ENCODE measurements at regions not wholly inside any gene's neighbourhood (a gene's known extent, or its start where the extent isn't known, plus 50 kb on each side); places are given as distances from the start of the nearest gene placed in this dataset.

- peak; percentile 78 for DNase-seq
Observed at GRCh38 chr12:115758183-115758582, 519.3 kb downstream of the MED13L start.

DNA sequence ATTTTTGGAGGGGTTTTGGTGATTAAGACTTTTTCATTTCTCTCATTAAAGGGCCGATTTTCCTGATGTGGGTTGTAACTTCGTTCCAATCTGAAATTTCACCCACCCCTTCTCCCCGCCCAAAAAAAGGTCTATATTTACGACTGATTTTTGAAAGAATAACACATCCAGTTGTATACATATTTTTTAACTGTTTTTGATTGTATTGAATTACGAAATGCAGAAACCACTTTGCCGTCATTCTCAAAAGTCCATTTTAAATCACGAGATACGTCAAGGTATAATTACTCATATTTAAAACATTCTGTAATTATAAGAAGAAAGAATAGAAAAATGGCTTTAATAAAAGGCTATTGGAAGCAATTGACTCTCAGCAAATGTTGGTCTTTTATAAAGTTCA lies 520.7 kb downstream of the MED13L start:
- DNase-seq: no peak

- peak; percentile 93 for DNase-seq
Observed at GRCh38 chr12:115756271-115756670, 521.2 kb downstream of the MED13L start.

- DNase-seq: peak; percentile 85
Observed at GRCh38 chr12:115755725-115756085, 521.8 kb downstream of the MED13L start.

DNA sequence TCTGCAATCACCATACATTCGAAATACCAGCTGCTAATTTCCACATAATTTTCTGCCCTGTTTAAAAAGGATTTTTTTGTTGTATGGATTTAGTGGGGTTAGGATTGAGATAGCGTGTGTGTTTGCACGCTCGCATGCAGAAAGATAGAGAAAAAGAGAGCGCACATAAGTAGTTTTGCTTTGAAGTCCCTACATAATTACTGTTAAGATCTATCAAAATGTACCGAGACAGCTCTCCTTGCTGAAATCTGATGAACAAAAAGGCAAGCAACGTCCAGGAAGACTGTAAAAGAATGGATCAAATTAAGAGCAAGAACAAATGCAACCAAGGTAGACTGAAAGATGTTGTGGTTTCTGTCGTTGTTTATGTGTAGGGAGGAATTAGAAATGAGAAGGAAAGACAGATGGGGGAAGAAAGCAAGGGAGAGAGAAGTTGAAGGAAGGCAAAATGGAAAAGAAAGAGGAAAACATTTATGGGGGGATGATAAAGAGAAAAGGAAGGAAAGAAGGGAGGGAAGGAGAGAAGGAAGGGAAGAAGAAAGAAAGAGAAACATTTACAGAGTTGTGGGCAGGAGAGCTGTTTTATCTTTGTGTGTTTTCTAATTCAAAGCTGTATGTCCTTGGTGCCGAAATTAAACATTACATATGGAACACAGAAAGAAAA lies 522.3 kb downstream of the MED13L start:
- DNase-seq: peak; percentile 85

- peak; percentile 91 for DNase-seq
Observed at GRCh38 chr12:115752913-115753726, 524.4 kb downstream of the MED13L start.

DNA sequence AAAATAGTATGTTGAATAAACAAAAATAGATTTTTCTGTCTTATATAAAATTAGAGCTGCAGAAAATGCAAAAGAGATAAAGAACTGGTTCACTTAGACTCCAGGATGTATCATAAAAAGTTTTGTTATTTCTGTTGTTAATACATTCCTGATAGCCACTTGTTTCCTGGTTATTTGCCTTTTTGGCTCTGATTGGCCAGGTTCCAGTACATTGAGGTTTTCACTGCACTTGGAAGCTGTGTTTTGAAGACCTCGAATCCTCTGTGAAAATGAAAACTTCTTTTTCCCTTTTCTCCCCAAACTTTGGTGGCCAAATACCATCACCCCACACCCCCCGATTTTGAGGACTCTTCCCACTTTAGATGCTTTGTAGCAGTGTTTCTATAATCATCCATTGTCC lies 525.3 kb downstream of the MED13L start:
- peak; percentile 74 for DNase-seq

GRCh38 chr12:115750340-115750739 lies 527.2 kb downstream of the MED13L start:
- DNase-seq: no peak

- no peak for DNase-seq
Observed at GRCh38 chr12:115749071-115749841, 528.2 kb downstream of the MED13L start.

DNA sequence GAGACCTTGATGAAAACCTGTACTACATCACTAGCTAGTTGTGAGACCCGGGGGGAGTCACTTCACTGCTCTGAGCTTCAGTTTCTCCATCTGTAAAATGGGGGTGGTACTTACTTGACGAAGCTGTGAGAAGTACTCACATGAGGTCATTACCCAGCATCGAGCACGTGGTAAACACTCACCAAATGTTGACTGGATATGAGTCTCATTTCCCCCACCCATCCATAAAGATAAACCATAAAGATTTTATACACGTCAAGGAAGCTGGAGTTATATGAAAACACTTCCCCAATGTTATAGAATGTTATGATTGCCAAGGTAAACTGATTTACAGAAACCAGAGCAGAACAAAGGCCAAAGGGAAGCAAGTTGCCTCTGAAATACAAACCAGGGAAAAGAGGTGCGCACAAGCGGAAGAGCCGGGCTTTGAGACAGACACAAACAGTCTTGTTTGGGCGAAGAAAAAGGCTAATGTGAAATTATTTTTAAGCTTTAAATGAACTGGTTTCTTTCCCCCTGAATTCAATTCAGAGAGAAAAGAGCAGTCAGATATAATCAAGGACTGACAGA lies 536.8 kb downstream of the MED13L start:
- no peak for DNase-seq

- DNase-seq: no peak
Observed at GRCh38 chr12:115737895-115738294, 539.6 kb downstream of the MED13L start.

DNA sequence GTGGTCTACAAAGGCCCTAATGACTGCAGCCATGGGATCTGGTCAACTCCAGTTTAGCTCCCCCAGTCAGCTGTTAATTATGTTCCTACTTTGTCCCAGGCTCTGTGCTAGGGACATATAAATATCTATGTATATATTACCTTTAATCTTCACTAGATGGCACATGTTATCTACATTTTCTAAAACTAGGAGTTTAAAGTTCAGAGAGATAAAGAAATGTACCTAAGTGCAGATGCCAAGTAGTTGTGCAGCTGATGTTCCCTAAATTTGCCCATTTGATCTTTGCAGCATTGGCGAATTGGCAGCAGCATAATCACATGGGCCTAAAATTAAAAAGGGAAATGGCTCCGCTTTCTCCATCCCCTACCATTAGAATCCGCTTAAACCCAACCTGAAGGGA lies 541.1 kb downstream of the MED13L start:
- DNase-seq: no peak

DNA sequence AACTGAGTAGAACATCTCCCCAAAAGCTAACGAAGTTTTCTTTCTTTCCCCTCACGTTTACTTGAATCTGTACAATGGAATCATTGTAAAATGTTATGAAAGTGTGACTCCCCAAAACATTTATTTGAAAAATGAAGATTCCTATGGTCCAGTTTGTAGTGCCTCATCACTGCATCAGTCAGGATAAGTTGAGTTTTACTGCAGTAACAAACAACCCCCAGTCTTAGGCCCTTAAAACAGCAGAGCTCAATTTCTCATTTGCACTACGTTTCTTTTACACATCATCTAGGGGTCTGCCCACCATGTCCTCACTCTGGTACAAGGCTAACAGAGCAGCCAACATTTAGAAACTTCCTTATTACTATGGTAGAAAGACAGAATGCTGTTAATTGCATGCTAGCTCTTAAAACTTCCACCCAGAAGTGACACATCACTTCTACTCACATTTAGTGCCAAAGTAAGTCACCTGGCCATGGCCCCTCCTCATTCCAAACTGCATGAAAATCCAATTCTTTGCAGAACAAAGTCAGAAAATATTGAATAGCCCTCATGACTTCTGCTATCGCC lies 546.4 kb downstream of the MED13L start:
- no peak for DNase-seq

DNA sequence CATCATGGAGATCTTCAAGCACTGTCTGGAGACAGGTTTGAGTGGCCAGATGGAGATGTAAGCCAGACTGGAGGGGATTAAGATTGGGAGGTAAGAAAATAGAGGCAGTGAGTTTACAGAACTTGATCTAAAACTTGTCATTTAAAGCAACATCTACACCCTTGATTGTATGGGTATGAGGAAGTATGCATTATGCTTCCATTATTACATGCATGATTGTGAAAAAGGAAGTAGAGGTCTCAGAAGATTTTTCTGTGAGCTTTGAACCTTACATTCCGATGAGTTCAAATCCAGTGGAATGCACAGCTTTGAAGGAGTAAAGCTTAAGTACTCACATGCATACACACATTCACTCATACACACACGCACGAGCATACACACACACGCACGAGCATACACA lies 550.8 kb downstream of the MED13L start:
- no peak for DNase-seq

- DNase-seq: no peak
Observed at GRCh38 chr12:115722181-115722580, 555.3 kb downstream of the MED13L start.

DNA sequence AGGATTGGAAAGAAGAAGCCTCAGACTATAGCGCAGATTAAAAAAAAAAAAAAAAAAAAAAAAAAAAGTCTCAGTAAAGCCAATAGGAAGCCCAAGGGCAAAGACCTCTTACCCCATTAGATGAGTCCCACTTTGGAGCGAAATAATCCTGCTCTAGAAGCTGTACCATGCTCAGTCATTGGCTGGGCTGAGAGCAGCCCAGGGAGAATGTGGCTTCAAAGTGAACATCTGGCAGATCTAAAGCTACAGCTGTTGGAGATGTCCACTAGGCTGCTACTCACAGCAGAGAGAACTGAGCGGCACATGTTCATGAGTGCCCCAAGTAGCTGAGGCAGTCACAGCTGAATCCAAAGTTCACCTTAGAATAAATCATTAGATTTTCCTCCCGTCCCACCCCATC lies 560.9 kb downstream of the MED13L start:
- DNase-seq: no peak

DNA sequence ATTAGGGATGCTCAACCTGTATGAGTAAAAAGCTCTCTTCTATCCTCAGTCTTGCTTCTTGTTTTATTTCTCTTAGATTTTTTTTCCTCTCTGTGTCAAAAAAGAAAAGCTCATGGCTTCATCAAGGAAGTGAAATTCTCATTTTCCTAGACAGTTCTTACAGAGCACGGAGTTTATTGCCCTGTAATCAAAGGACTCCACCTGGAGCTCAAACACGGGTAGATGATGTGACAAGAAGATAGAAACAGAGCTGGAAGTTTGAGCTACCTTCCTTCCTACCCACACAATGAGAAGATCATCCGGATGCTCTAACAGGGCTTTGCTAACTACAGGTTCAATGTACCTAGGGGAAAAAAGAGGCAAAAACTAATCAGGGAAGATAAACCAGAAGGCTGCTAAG lies 564.8 kb downstream of the MED13L start:
- DNase-seq: no peak

DNA sequence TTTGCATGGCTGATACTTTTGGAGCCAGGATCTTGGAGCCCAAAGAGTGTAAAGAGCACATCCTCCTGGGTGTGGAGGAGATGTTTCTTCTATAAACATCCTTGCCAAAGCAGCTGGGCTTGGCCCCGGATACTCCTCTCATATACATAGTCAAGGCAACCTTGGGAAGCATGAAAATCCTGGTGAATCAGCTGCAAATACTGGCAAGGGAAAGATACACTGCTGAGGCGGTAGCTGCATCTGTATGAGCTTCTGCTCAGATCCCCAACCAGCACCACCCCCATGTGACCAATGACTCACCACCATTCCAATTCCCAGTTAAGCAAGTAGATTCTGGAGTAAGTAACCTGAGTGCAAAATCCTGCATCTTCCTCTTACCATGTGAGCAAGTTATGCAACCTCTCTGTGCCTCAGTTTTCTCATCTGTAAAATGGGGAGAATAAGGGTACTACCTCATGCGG lies 567.4 kb downstream of the MED13L start:
- DNase-seq: peak; percentile 96

GRCh38 chr12:115709540-115710011 lies 567.9 kb downstream of the MED13L start:
- DNase-seq: peak; percentile 96

GRCh38 chr12:115708801-115709200 lies 568.7 kb downstream of the MED13L start:
- DNase-seq: peak; percentile 48

GRCh38 chr12:115700896-115701465 lies 576.5 kb downstream of the MED13L start:
- no peak for DNase-seq

DNA sequence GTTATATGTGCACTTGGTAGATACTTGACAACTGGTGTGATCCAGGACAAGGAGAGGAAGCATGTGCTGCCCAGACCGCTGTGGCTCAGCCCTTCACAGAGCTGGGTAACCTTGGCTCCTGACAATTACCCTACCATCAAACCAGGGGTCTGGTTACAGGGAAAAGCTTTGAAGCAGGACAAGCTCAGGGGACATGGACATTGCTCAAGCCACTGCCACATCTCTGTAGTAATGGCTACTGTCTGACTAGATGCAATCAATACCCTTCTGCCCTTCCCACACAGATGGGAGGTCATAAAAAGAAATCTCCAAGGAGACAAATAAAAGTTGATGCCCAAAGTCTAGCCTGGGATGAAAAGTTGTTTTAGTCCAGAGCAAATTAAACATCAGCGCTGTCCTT lies 577.4 kb downstream of the MED13L start:
- no peak for DNase-seq
